HG03565 (cell line): ENCODE measurements at regions not wholly inside any gene's neighbourhood (a gene's known extent, or its start where the extent isn't known, plus 50 kb on each side); places are given as distances from the start of the nearest gene placed in this dataset.

Source experiments
- ATAC-seq: cut with Tn5 transposase; IDR thresholded peaks from one replicate; pipeline ENCODE4 v1.9.1; 2021; ENCODE audit warnings: mild to moderate bottlenecking, moderate library complexity; ENCODE audit not compliant: unreplicated experiment

DNA sequence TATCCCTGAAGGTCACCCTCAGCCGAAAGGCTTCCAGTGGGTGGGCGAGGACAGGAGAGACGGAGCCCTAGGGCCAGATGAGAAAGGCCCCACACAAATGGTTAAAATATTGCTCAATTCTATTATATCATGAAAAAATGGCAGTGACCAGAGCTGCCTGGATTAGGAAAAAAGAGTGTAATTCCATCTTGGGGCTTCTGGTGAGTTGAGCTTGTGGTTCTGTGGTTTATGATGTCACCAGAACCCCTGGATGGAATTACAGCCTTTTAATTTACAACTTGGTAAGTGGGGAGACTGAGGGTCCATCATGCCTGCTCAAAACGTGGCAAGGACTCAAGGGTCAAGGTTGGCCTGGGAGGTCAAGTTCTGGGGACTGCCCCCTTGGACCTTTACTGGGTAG lies 55.5 kb upstream of the STC2 start:
- ATAC-seq = no peak

DNA sequence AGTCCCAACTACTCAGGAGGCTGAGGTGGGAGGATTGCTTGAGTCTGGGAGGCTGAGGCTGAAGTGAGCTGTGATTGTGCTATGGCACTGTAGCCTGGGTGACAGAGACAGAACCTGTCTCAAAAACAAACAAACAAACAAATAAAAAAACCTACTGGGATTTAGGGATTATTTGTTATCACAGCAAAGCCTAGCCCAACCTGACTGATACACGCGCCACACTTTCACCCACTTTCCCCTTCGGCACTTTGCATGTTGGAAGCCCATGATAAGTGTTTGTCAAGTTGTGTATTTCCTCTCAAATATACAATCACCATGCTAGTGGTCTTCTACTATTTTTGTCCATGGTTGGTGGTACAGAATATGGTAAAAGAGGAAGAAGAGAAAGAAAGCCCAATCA lies 50.5 kb upstream of the STC2 start:
- no peak for ATAC-seq
